DND-41 (cell line): ENCODE measurements at regions not wholly inside any gene's neighbourhood (a gene's known extent, or its start where the extent isn't known, plus 50 kb on each side); places are given as distances from the start of the nearest gene placed in this dataset.
A peak's percentile ranks its signal among the peaks of the same experiment; 100 is the strongest.

Experiments
- ATAC-seq: fragments of 200-7000 bp; cut with Tn5 transposase; 3 replicates; pipeline ENCODE4 v1.9.1; 2021; ENCODE audit warnings: low read depth; ENCODE audit not compliant: insufficient read depth
- DNase-seq: peaks from one replicate; pipeline ENCODE4 v3.0.0-alpha.2; 2020
- H2AFZ ChIP-seq: 2 replicates; pipeline ENCODE4 v1.6.0; 2012; ENCODE audit warnings: low read depth, low read length
- H3K27ac ChIP-seq: 2 replicates; pipeline ENCODE4 v1.5.1; 2012; ENCODE audit warnings: low read length, inconsistent platforms
- H3K27me3 ChIP-seq: fragments of 200-600 bp; sonication (generic); 2 replicates; pipeline ENCODE4 v1.6.0; 2012; ENCODE audit warnings: low read length, mild to moderate bottlenecking, inconsistent platforms; ENCODE audit not compliant: insufficient read depth, poor library complexity
- H3K36me3 ChIP-seq: 2 replicates; pipeline ENCODE4 v1.5.1; 2012; ENCODE audit warnings: low read length, inconsistent platforms; ENCODE audit not compliant: insufficient read depth
- H3K4me1 ChIP-seq: 2 replicates; pipeline ENCODE4 v1.5.1; 2012; ENCODE audit warnings: mild to moderate bottlenecking, low read length; ENCODE audit not compliant: insufficient read depth
- H3K4me2 ChIP-seq: 2 replicates; pipeline ENCODE4 v1.6.0; 2012; ENCODE audit warnings: mild to moderate bottlenecking, moderate library complexity, low read length, inconsistent platforms; ENCODE audit not compliant: insufficient read depth
- H3K4me3 ChIP-seq, 2 experiments: fragments of 200-600 bp in 1 of 2; shearing (Covaris generic) in 1 of 2; 2 replicates each; pipeline ENCODE4 v1.5.1; 2012 to 2016; ENCODE audit warnings: inconsistent platforms in 2 of 2, low read length in 2 of 2, mild to moderate bottlenecking in 2 of 2, low read depth in 1 of 2, moderate library complexity in 1 of 2
- H3K79me2 ChIP-seq: 2 replicates; pipeline ENCODE4 v1.6.0; 2012; ENCODE audit warnings: low read length, inconsistent platforms; ENCODE audit not compliant: insufficient read depth
- H3K9ac ChIP-seq: 2 replicates; pipeline ENCODE4 v1.6.0; 2012; ENCODE audit warnings: low read depth, mild to moderate bottlenecking, inconsistent platforms, low read length, moderate library complexity
- H3K9me3 ChIP-seq: 2 replicates; pipeline ENCODE4 v1.5.1; 2012; ENCODE audit warnings: low read length, moderate library complexity, mild to moderate bottlenecking, inconsistent platforms; ENCODE audit not compliant: insufficient read depth, severe bottlenecking
- H4K20me1 ChIP-seq: 2 replicates; pipeline ENCODE4 v1.6.0; 2012; ENCODE audit warnings: low read length; ENCODE audit not compliant: insufficient read depth
- CTCF ChIP-seq: IDR thresholded peaks from 2 replicates; pipeline ENCODE4 v1.5.1; 2012; ENCODE audit warnings: borderline replicate concordance, low read length, moderate library complexity, mild to moderate bottlenecking; ENCODE audit not compliant: poor library complexity, severe bottlenecking; ENCODE audit errors: extremely low read depth
- EZH2 ChIP-seq: IDR thresholded peaks from 3 replicates; pipeline ENCODE4 v1.6.1; 2012; ENCODE audit warnings: borderline replicate concordance, low read depth, mild to moderate bottlenecking, moderate library complexity, low read length, inconsistent platforms; ENCODE audit not compliant: severe bottlenecking

GRCh38 chr4:117793845-117794480 lies 240.3 kb upstream of the NDST3 start:
- peak; percentile 49; the same call in 1 of the 3 replicates for ATAC-seq
- no peak for DNase-seq
- Histone ChIP-seq H3K4me3 (no peak overlapping the region), H3K4me1 (peaks cover 19% of the 10 kb centered on the region), H3K9ac (no peak overlapping the region), H4K20me1 (no peaks in the 10 kb centered on the region), H3K79me2 (no peaks in the 10 kb centered on the region), H3K27me3 (no peaks in the 10 kb centered on the region), H3K27ac (no peak overlapping the region; the same call in 1 of the 2 replicates), H3K4me2 (no peak overlapping the region), H3K9me3 (no peaks in the 10 kb centered on the region), H3K36me3 (no peaks in the 10 kb centered on the region), H2AFZ (peak overlapping the region; percentile 52)
- TF ChIP-seq CTCF (no peak), EZH2 (no peak)

GRCh38 chr4:117796677-117797076 lies 237.6 kb upstream of the NDST3 start:
- ATAC-seq (peak; percentile 63), DNase-seq (no peak)
- Histone ChIP-seq H3K9ac (no peak overlapping the region), H3K27ac (no peak overlapping the region), H2AFZ (no peak overlapping the region), H3K27me3 (no peaks in the 10 kb centered on the region), H3K79me2 (no peaks in the 10 kb centered on the region), H3K4me2 (no peak overlapping the region), H3K4me3 (no peak overlapping the region), H3K9me3 (no peaks in the 10 kb centered on the region), H4K20me1 (no peaks in the 10 kb centered on the region), H3K36me3 (no peaks in the 10 kb centered on the region), H3K4me1 (peaks cover 19% of the 10 kb centered on the region)
- TF ChIP-seq EZH2, result no peak
- TF ChIP-seq CTCF, result no peak

GRCh38 chr4:117800636-117801035 lies 233.7 kb upstream of the NDST3 start:
- ATAC-seq (no peak), DNase-seq (no peak)
- H3K27me3 ChIP-seq, result no peaks in the 10 kb centered on the region
- H3K9ac ChIP-seq, result no peak overlapping the region
- no peak overlapping the region for H2AFZ ChIP-seq
- no peak overlapping the region for H3K4me2 ChIP-seq
- no peaks in the 10 kb centered on the region for H4K20me1 ChIP-seq
- H3K4me1 ChIP-seq, result peaks cover 14% of the 10 kb centered on the region
- no peaks in the 10 kb centered on the region for H3K9me3 ChIP-seq
- H3K36me3 ChIP-seq, result no peaks in the 10 kb centered on the region
- TF ChIP-seq CTCF, result no peak
- no peak for TF ChIP-seq EZH2
- H3K4me3 ChIP-seq, result no peak overlapping the region
- H3K27ac ChIP-seq, result no peak overlapping the region
- no peaks in the 10 kb centered on the region for H3K79me2 ChIP-seq
